NCI-H1417 treated with DMSO at 0.1 percent for 48 hours (cell line): ENCODE measurements at regions not wholly inside any gene's neighbourhood (a gene's known extent, or its start where the extent isn't known, plus 50 kb on each side); places are given as distances from the start of the nearest gene placed in this dataset.
"Not testable (repeated sequence)": the region's sequence is repeated elsewhere in the genome, so short reads cannot be mapped to it uniquely, and the experiment has no call there.

Experiments
- DNase-seq: peaks from one replicate; lab custom pipeline; 2025; lab: John Stamatoyannopoulos, UW

DNA sequence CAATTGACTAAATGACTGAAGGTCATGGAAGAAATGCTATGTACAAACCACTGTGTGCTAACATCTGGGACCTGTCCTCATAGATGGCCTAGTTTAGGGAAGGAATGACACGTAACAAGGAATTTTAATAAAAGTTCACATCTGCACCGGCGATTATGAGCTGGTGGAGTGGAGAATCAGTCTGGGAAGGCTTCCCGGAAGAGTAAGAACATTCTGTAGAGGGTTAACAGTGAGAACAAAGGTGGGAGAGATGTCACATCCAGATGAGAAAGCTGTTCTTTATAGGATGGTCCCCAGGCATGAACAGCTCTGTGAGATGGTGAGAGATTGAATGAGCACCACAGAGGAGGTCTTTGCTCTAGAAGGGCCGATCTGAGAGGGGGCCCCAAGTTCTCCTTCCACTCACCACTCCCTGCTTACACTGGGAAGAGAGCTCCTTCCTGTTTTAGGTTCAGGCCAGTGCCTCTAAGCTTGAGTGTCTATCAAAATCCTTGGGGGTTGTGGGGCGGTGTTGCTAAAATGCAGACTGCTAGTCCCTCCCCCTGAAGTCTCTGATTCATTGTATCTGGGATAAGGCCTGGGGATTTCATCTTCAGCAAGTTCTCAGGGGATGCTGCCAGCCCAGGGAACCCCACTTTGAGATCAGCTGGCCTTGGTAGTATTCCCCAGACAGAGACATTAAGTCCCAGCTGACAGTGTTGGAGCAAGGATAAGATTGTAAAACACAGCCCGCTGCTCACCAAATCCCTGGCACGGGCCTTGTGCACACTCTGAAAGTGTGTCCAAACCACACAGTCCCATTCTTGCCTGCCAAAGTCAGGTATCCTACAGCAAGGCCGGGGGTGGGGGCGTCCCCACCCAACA lies 294.7 kb upstream of the MAF start:
- no peak for DNase-seq

DNA sequence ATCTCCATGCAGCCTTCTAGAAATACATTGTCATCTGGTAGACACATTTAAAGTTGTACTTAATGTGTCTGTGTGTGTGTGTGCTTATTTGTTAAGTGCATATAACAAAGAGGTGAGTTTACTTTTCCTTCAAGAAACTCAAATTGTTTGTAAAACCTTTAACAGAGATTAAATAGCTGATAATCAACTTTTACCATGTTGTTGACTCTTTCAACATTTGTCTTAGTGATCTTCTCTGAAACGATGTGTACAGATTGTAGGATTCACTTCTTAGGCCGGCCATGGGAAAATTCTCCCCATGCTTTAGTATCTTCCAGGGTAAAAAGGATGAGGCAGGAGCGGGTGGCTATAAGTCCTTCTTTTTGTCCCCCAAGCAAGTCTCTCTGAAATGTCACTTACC lies 292.9 kb upstream of the MAF start:
- DNase-seq: no peak

GRCh38 chr16:79892278-79892677 lies 291.7 kb upstream of the MAF start:
- no peak for DNase-seq

DNA sequence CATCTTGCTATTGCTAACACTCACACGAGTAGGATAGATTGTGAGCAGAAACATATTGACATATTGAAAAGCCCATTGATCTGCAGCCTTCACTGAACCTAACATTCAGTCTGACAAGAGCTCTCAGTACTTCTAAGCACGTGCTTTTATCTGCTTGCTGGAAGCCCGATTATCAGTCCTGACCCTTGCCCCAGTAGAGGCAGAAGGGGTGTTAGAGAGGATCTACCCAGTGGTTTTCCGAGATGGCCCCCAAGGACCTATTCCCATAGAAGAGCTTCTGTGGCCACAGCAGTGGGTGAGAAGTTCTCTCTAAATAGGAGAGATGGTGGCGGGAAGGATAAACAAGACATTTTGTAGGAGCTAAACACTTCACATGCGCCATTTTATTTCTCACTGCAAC lies 290.9 kb upstream of the MAF start:
- DNase-seq: no peak

GRCh38 chr16:79887541-79888540 lies 287.3 kb upstream of the MAF start:
- DNase-seq: no peak

- no peak for DNase-seq
These were observed 284.8 kb upstream of the MAF start for GRCh38 chr16:79885320-79885719.

GRCh38 chr16:79883494-79883893 lies 283.0 kb upstream of the MAF start:
- no peak for DNase-seq

DNA sequence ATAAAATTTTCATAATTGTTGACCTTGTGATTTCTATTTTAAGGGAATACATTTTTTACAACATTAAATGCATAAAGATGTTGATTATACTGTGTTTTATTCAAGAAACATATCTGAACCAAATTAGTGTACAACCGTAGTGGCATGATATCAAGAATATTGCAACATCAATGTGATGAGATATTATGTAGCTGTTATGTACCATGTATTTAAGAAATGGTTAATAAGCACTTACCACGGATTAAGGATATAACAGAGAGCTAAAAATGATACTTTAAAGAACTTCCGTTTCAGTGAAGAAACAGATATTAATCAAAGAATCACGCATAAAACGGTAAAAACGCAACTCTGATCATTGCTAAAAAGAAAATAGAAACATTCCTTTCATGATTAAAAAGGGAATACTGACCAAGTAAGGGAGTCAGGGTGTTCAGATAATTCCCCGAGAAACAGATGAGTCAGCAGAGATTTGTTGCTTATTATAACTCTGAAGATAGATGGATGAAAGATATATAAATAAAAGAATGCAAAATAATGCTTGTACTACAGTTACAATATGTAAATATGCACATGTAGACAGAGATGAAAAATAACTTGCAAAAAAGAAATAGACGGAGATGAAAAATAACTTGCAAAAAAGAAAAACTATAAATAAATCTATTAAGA lies 281.9 kb upstream of the MAF start:
- no peak for DNase-seq

DNA sequence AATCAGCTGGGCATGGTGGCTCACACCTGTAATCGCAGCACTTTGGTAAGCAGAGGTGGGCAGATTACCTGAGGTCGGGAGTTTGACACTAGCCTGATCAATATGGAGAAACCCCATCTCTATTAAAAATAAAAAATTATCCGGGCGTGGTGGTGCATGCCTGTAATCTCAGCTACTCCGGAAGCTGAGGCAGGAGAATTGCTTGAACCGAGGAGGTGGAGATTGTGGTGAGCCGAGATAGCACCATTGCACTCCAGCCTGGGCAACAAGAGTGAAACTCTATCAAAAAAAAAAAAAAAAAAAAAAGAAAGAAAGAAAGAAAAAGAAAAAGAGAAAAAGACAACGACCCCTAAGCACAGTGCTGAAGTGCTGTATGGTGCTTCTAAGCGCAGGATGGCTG lies 280.6 kb upstream of the MAF start:
- DNase-seq: not testable (repeated sequence)

DNA sequence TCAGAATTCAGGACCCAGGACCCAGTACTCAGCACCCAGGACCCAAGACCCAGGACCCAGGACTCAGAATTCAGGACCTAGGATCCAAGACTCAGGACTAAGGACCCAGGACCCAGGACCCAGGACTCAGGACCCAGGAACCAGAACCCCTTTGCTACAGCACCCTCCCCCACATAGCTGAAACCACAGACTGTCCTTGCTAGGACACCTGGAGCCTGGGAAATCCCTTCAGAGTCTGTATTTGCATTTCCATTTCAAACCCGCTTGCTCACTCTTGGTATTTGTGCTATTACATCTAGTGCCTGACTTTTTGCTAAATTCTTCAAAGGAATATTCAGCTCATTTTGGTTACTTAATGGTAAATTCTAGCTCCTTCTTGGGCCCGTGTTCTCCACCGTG lies 275.8 kb upstream of the MAF start:
- no peak for DNase-seq

DNA sequence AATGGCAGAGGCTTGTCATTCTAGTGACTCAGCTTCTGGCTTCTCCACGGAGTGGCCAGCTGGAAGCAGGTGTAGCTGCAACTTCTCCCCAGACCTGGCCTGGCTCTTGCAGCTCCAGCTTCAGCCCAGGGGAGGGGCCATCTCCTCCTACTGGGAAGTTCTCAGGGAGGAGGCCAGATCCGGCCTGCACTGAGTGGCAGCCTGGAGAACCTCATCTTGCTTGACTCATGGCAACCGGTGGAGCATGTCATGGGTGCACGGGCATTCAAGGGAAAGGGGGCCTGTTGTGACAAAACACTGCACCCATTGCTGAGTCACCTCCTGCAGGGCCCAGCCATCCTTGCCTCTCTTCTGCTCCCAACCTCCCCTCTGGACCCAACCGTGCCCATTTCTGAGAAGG lies 273.9 kb upstream of the MAF start:
- no peak for DNase-seq

GRCh38 chr16:79873825-79874224 lies 273.3 kb upstream of the MAF start:
- DNase-seq: no peak

DNA sequence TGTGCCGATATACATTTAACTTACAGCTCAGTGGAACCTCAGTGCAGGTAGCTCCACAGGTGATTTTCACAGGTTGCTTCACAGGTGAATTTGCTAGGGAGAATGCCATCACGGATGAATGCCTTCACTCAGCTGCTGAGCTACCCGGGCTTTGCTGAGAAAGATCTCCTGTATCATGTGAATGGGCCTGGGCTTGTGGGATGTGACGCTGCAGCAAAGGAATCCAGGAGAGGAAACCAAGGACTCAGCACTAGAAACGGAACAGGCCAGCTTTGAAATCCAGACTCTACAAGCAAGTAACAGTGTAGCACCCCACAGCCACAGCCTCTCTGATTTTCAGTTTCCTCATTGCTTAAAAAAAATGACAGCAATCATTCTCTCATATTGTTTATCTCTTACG lies 271.4 kb upstream of the MAF start:
- no peak for DNase-seq

DNA sequence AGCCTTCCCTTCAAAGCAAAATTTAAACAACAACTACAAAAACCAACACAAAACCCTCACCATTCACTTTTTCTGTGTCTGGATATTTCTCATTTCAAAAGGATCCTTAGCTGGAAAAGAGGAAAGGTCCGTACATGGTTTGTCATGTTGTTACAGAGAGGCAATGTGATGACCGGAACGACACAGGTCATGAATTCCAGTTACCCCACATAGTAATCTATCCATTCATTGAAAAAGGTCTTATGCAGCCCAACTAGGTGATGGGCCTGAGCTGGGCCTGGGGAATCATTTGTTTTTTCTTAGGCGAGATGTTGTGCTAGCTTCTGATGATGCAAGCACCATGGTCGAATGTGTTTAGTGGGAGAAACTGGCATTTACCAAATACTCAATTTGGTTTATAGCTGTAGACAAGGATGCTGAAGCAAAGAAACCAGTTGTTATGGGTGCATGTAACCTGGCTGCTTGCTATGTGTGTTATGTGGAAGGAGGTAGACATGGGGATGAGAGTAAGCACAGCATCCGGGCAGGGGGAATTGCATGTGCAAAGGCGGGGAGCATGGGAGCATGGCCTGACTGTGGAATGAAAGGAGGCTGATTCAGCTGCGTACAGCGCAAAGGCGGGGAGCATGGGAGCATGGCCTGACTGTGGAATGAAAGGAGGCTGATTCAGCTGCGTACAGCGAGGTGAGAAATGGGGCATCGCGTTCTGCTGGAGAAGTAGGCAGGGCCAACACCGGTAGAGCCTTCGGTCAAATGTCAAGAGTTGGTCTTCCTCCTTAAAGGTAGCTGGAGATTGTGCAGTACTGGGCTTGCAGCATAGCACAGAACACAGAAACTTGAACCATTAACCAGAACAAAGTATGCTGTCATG lies 269.7 kb upstream of the MAF start:
- no peak for DNase-seq

DNA sequence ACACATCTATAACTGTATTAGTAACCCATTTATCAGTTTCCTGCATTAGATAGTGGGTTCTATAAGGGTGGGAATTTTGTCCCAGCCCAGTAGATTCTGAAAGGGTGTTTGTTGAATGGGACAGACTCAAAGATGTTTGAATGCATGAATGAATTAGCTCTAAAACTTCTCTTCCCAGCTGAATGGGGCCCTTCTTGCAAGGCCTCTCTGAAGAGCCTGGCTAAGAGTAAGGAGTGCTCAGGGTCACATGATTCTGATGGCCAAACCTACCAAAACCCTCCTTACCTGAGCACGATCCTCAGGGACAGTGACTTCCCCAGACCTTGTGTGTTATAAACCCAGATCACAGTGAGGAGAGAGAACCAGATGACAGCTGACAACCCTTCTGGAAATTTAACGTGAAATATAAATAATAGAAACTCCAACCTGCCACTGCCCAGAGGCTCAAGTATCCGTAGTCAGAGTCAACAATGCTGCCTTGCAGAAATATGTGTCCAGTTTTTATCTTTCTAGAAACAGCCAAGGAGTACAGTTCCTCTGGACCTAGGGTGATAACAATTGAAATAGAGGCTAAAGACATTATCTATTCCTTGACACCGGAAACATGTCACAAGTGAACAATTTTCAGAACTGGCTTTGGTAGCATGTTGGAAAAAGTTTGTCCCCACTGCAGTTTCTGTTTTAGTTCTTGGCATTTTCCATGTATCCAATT lies 268.9 kb upstream of the MAF start:
- no peak for DNase-seq

DNA sequence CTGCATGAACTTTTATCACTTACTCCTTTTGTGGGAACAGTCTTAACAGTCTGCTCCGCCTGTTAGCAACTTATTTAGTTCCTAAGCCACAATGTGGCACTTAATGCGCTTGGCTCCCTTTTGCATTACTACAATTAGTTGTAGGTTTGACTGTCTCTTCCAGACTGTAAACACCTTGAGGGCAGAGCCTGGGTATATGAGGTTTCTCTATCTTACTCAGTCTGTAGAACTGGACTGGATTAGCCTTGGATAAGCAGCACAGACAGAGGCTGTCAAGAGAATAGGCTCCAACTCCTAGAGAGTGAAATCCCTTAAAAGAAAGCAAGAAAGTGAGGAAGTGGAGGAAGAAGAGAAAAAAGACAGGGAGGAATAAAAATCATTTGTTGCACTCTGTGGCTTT lies 268.3 kb upstream of the MAF start:
- DNase-seq: no peak

- DNase-seq: no peak
These were observed 267.0 kb upstream of the MAF start for GRCh38 chr16:79867425-79867997.

DNA sequence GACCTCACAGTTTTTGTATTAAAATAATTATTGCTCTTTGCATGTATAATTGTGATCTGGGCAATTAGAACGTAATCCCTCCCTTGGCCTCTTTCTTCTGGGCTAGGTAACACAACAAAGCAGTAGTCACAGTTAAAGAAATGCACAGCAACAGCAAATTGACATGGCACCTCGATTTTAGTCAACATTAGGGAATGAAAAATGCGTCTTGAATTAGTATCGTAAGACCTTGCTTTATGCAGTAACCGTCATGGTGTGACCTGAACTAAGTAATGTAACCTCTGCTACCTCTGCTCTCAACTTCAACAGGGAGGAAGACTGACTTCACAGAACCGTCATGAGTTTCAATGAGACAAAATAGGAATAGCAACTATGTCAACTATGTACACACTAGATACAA lies 265.4 kb upstream of the MAF start:
- no peak for DNase-seq

GRCh38 chr16:79864781-79865391 lies 264.3 kb upstream of the MAF start:
- no peak for DNase-seq
